ENCODE measurements at regions not wholly inside any gene's neighbourhood (a gene's known extent, or its start where the extent isn't known, plus 50 kb on each side); places are given as distances from the start of the nearest gene placed in this dataset.

DNA sequence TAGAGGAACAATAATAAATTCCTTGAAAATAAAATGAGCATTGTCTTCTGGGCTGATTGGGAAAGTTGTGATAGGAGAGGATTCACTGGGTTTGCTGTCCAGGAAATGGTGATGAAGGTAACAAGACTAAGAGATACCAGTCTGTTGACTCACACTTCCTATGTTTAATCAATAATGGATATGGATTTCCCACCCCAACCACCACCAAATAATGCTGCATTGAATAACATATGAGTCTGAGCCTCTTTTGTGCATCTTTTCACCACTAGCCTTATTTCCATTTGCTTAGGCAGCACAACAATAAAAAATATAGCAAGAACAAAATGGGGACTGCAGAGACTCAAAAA is 120.2 kb upstream of the NFIB start:
- H3K4me3 Mint-ChIP-seq = no peak overlapping the region
- H3K9me3 Mint-ChIP-seq = no peaks in the 10 kb centered on the region
- no peak for DNase-seq (ENCODE audit: low spot score in 2 of 2, unreplicated experiment in 2 of 2)
- H3K27ac Mint-ChIP-seq = peak overlapping the region; percentile 90
- H3K27me3 Mint-ChIP-seq (ENCODE audit: low read depth) = no peaks in the 10 kb centered on the region
- H3K4me1 Mint-ChIP-seq = peaks cover 46% of the 10 kb centered on the region
- TF ChIP-seq, protein P1, sequence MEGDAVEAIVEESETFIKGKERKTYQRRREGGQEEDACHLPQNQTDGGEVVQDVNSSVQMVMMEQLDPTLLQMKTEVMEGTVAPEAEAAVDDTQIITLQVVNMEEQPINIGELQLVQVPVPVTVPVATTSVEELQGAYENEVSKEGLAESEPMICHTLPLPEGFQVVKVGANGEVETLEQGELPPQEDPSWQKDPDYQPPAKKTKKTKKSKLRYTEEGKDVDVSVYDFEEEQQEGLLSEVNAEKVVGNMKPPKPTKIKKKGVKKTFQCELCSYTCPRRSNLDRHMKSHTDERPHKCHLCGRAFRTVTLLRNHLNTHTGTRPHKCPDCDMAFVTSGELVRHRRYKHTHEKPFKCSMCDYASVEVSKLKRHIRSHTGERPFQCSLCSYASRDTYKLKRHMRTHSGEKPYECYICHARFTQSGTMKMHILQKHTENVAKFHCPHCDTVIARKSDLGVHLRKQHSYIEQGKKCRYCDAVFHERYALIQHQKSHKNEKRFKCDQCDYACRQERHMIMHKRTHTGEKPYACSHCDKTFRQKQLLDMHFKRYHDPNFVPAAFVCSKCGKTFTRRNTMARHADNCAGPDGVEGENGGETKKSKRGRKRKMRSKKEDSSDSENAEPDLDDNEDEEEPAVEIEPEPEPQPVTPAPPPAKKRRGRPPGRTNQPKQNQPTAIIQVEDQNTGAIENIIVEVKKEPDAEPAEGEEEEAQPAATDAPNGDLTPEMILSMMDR (IDR thresholded peaks at IDR 0.05; ENCODE audit: unreplicated experiment) = no peak
- no peaks in the 10 kb centered on the region for H3K36me3 Mint-ChIP-seq

DNA sequence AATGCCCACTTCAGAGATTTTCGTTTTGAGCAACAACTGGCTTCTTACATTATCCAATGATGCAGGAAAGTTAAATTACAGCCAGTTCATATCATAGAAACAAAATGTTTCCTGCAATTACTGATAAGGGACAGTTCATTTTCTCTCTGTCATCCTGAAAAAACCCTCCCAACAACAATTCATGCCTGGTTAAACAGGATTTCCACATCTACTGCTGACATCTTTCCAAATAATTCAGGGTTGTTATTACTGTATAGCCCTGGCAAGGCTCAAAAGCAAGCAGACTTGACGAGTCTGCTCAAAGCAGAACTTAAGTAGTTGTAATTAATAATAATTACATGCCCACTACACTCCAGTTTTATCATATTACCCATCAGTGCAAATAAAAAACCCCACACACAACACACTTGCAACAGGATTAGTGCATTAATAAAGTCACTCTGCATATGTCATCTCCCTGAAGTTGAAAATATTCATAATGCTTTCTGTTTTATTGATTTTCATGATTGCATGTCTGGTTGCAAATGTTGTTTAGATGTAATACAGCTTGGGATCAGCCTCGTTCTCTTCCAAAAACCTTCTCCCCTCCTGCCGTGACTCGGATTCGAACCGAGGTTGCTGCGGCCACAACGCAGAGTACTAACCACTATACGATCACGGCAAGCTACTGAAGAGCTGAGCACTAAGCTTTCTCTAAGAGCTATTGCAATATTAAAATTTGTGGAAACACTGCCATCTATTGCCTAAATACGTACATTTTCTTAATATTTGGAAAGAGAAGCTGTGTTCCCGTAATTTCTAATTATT is 119.6 kb upstream of the NFIB start:
- Mint-ChIP-seq H3K27me3 (ENCODE audit: low read depth) (no peaks in the 10 kb centered on the region), H3K36me3 (no peaks in the 10 kb centered on the region)

DNA sequence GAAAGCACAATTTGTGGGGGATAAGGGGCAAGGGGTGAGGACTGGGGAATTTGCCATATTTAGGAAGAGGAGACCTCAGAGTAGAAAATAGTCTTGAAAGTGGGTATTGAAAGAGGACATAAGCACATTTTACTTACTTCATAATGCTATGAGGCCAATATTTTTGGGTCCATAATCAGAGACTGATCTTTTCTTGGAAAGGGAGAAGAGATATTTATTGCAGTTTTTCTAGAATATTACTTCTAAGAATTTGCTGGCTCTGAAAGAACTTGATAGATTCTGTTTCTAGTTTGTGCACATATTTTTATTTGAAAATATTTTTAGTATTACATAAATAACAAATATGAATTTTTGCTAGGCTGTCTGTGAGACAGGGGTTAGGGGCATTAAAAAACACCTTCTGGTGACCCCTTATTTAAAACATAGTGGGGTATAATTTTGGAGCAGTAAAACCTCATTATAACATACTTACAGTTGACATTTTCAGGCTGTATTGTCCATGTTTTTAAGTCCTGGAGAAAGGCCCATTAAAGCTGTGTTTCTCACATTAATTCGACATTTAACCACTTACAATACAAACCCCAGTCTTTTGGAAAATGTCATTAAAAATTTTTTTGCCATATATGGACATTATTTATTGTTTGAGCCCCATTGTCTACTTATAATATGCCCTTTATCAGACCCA is 118.9 kb upstream of the NFIB start:
- no peak for DNase-seq (ENCODE audit: low spot score in 2 of 2, unreplicated experiment in 2 of 2)
- Mint-ChIP-seq H3K36me3 (no peaks in the 10 kb centered on the region), H3K9me3 (no peaks in the 10 kb centered on the region), H3K4me1 (peaks cover 48% of the 10 kb centered on the region), H3K27ac (peak overlapping the region; percentile 90), H3K4me3 (no peak overlapping the region), H3K27me3 (ENCODE audit: low read depth) (no peaks in the 10 kb centered on the region)
- TF ChIP-seq, protein P1 (IDR thresholded peaks at IDR 0.05; ENCODE audit: unreplicated experiment) = no peak

More for the DNA sequence above, 119.6 kb upstream of the NFIB start:
- peak overlapping the region; percentile 43 for H3K4me3 Mint-ChIP-seq
- peak overlapping the region; percentile 90 for H3K27ac Mint-ChIP-seq
- H3K9me3 Mint-ChIP-seq = no peaks in the 10 kb centered on the region
- TF ChIP-seq, protein P1 (IDR thresholded peaks at IDR 0.05; ENCODE audit: unreplicated experiment) = peak; percentile 29
- H3K4me1 Mint-ChIP-seq = peaks cover 50% of the 10 kb centered on the region
- DNase-seq (ENCODE audit: low spot score in 2 of 2, unreplicated experiment in 2 of 2) = no peak

DNA sequence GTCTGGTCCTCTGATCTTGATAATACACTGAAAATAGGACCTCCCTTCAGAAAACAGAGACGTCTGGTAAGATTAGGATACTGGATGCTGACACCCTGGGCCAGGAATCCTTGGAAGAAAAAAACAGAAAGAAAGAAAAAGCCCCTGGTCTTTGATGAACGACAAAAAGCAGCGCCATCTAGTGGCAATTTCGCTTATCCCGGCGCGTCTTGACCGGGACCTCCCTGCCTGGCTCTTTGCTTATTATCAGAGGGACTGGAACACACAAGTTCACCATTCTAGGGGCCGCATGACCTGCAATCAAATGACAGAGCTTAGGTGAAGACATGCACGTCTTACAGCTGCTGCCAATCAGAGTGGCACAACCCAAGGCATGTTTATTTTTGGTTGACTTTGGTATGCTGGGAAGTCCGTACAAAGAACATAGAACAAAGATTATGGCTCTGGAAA is 114.9 kb upstream of the NFIB start:
- H3K27me3 Mint-ChIP-seq (ENCODE audit: low read depth) = no peaks in the 10 kb centered on the region
- no peak overlapping the region for H3K4me3 Mint-ChIP-seq
- H3K4me1 Mint-ChIP-seq = peaks cover 63% of the 10 kb centered on the region
- TF ChIP-seq, protein P1 (IDR thresholded peaks at IDR 0.05; ENCODE audit: unreplicated experiment) = peak; percentile 92
- peak; percentile 71 to 83 for DNase-seq (ENCODE audit: low spot score in 2 of 2, unreplicated experiment in 2 of 2)
- no peaks in the 10 kb centered on the region for H3K9me3 Mint-ChIP-seq
- peak overlapping the region; percentile 84 for H3K27ac Mint-ChIP-seq
- H3K36me3 Mint-ChIP-seq = no peaks in the 10 kb centered on the region

DNA sequence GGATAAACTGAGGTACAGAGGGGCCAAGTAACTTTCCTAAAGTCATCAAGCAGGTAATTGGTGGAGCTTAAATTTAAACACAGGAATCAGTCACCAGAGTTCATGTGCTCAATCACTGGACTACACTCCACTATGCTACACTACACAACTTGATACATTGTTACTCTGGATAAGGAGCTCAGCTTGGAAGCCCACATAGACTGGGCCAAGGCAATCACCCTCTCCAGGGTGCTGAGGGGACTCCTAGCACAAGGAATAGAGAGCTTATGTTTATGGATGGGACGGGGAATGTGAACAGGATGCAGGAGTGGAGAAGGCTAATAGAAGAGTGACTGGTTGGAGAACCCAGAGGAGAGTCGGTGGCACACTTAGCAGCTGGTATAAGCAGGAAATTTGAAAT is 113.5 kb upstream of the NFIB start:
- H3K27ac Mint-ChIP-seq = peak overlapping the region; percentile 57
- H3K27me3 Mint-ChIP-seq (ENCODE audit: low read depth) = no peaks in the 10 kb centered on the region

More for the DNA sequence above, 113.5 kb upstream of the NFIB start:
- no peak overlapping the region for H3K4me3 Mint-ChIP-seq
- DNase-seq (ENCODE audit: low spot score in 2 of 2, unreplicated experiment in 2 of 2) = no peak
- no peaks in the 10 kb centered on the region for H3K36me3 Mint-ChIP-seq
- H3K9me3 Mint-ChIP-seq = no peaks in the 10 kb centered on the region
- peaks cover 65% of the 10 kb centered on the region for H3K4me1 Mint-ChIP-seq
- TF ChIP-seq, protein P1 (IDR thresholded peaks at IDR 0.05; ENCODE audit: unreplicated experiment) = no peak
